Heart left ventricle (tissue), 13 donors: ENCODE measurements at regions not wholly inside any gene's neighbourhood (a gene's known extent, or its start where the extent isn't known, plus 50 kb on each side); places are given as distances from the start of the nearest gene placed in this dataset.

Source experiments
- CTCF ChIP-seq, 12 donors: fragments of 200-600 bp; sonication (generic) in 4 of 12; IDR thresholded peaks; one replicate each; pipeline versions ENCODE4 v1.5.0 to v1.8.0; 2018 to 2022; ENCODE audit warnings: antibody characterized with exemption in 12 of 12, mild to moderate bottlenecking in 5 of 12
- POLR2A ChIP-seq, 2 donors: fragments of 450-650 bp; IDR thresholded peaks; one replicate each; pipeline ENCODE4 v1.6.1; 2017; ENCODE audit warnings: antibody characterized with exemption in 2 of 2, mild to moderate bottlenecking in 2 of 2, moderate library complexity in 2 of 2
- donor health status: ischemic (EF 13 %, LVEDD 7.1; RV severe dilation, severe dysfunction).
- donor health status: DM: no; HTN: yes; CAD: no.
- donor health status: DM: no; HTN: no; CAD: no.
- donor health status: ischemic (EF 25% LVEDD 6.9; RV normal size, moderate dysfunction).
- donor health status: ischemic (EF 25% LVEDD 5.7; RV mildly dilated, moderate dysfunction).
- donor health status: ischemic (EF 35%, LVEDD 5.7; RV mildly dilated, moderate dysfunction).
- donor health status: nonischemic (EF 11% LVEDD 7.7; RV severe dilation, severe dysfunction).
- donor health status: DM: yes; HTN: yes; CAD: no.
- donor health status: PGD.
- donor health status: ischemic (EF 29% LVEDD 5.4; RV normal size, mild dysfunction).
- donor health status: nonischemic (EF 23%, LVEDD 6.1; RV moderate dilation, normal function).

GRCh38 chr1:239896980-239897379, 194.7 kb upstream of the FMN2 start:
- no peak for TF ChIP-seq POLR2A (IDR thresholded peaks at IDR 0.05)
- TF ChIP-seq CTCF (IDR thresholded peaks at IDR 0.05), result no peak
